IMR-90 (cell line): ENCODE measurements at regions not wholly inside any gene's neighbourhood (a gene's known extent, or its start where the extent isn't known, plus 50 kb on each side); places are given as distances from the start of the nearest gene placed in this dataset.

Experiments
- ATAC-seq: fragments of 200-7000 bp; cut with Tn5 transposase; 2 replicates; pipeline ENCODE4 v1.9.1; 2020; ENCODE audit warnings: low read depth, mild to moderate bottlenecking, moderate library complexity
- BruUV-seq: library from RNA; stranded (reverse); fragments of 400-500 nt; replicated peaks from 2 replicates; lab custom pipeline; 2021; lab: Mats Ljungman, UMichigan
- CTCF ChIA-PET: fragments of 300-600 bp; formaldehyde crosslinking; extraction: SDS; loops from one replicate; lab custom pipeline; 2021; ENCODE audit warnings: antibody characterized with exemption; lab: Yijun Ruan, JAX
- POLR2A ChIA-PET: fragments of 300-600 bp; sonication (Branson Sonifier 250); formaldehyde crosslinking; loops from one replicate; lab custom pipeline; 2022; ENCODE audit warnings: antibody characterized with exemption; ENCODE audit not compliant: unreplicated experiment; lab: Charles Lee
- DNase-seq: peaks from one replicate; pipeline ENCODE4 v3.0.0; 2013
- H2AFZ ChIP-seq: replicated peaks from 2 replicates; pipeline ENCODE3; 2013; ENCODE audit warnings: low read length, mild to moderate bottlenecking; ENCODE audit not compliant: poor library complexity
- H2AK5ac ChIP-seq: 2 replicates; pipeline ENCODE4 v1.6.1; 2013; ENCODE audit warnings: low read depth, low read length, inconsistent platforms
- H2AK9ac ChIP-seq: replicated peaks from 2 replicates; pipeline ENCODE3; 2013; ENCODE audit warnings: mild to moderate bottlenecking, low read depth, low read length, moderate library complexity; ENCODE audit not compliant: poor library complexity
- H2BK120ac ChIP-seq: 2 replicates; pipeline ENCODE4 v1.6.1; 2013; ENCODE audit warnings: low read depth, low read length, inconsistent platforms
- H2BK15ac ChIP-seq: 3 replicates; pipeline ENCODE4 v1.6.1; 2013; ENCODE audit warnings: low read depth, low read length, inconsistent platforms
- H2BK20ac ChIP-seq: 2 replicates; pipeline ENCODE4 v1.6.1; 2013; ENCODE audit warnings: low read depth, mild to moderate bottlenecking, inconsistent platforms, low read length, moderate library complexity
- H2BK5ac ChIP-seq: 2 replicates; pipeline ENCODE4 v1.6.1; 2013; ENCODE audit warnings: mild to moderate bottlenecking, low read depth, low read length, inconsistent platforms; ENCODE audit not compliant: poor library complexity, severe bottlenecking
- H3K14ac ChIP-seq: replicated peaks from 2 replicates; pipeline ENCODE4 v1.6.1; 2013; ENCODE audit warnings: low read depth, low read length, inconsistent platforms
- H3K18ac ChIP-seq: 2 replicates; pipeline ENCODE4 v1.6.1; 2013; ENCODE audit warnings: low read depth, low read length, control low read depth
- H3K23ac ChIP-seq: 2 replicates; pipeline ENCODE4 v1.6.1; 2013; ENCODE audit warnings: low read depth, low read length, inconsistent platforms
- H3K27ac ChIP-seq: 2 replicates; pipeline ENCODE4 v1.5.1; 2013; ENCODE audit warnings: mild to moderate bottlenecking, control low read depth, low read length; ENCODE audit not compliant: insufficient read depth
- H3K27me3 ChIP-seq: 2 replicates; pipeline ENCODE4 v1.6.1; 2013; ENCODE audit warnings: low read length; ENCODE audit not compliant: control insufficient read depth, insufficient read depth
- H3K36me3 ChIP-seq: 2 replicates; pipeline ENCODE4 v1.6.1; 2013; ENCODE audit warnings: low read length, mixed read lengths; ENCODE audit not compliant: control insufficient read depth, insufficient read depth
- H3K4ac ChIP-seq: 2 replicates; pipeline ENCODE4 v1.6.1; 2013; ENCODE audit warnings: low read depth, low read length, inconsistent platforms
- H3K4me1 ChIP-seq: 2 replicates; pipeline ENCODE4 v1.6.1; 2013; ENCODE audit warnings: low read length, mixed read lengths; ENCODE audit not compliant: control insufficient read depth, insufficient read depth
- H3K4me2 ChIP-seq: 2 replicates; pipeline ENCODE4 v1.6.1; 2013; ENCODE audit warnings: low read depth, mild to moderate bottlenecking, control low read depth, low read length, moderate library complexity
- H3K4me3 ChIP-seq: 2 replicates; pipeline ENCODE4 v1.5.1; 2013; ENCODE audit warnings: low read depth, mild to moderate bottlenecking, control low read depth, low read length, moderate library complexity; ENCODE audit not compliant: insufficient read depth
- H3K56ac ChIP-seq: 2 replicates; pipeline ENCODE4 v1.6.1; 2013; ENCODE audit warnings: low read length, inconsistent platforms; ENCODE audit not compliant: insufficient read depth; ENCODE audit errors: extremely low read depth
- H3K79me1 ChIP-seq, 2 experiments: 2 replicates each; pipeline ENCODE4 v1.6.1; 2013; ENCODE audit warnings: low read length in 2 of 2, inconsistent platforms in 1 of 2, low read depth in 1 of 2
- H3K9ac ChIP-seq: 2 replicates; pipeline ENCODE4 v1.6.1; 2013; ENCODE audit warnings: low read depth, low read length, control low read depth
- H3K9me1 ChIP-seq: 2 replicates; pipeline ENCODE4 v1.6.1; 2013; ENCODE audit warnings: low read length, inconsistent platforms; ENCODE audit not compliant: insufficient read depth
- H3K9me3 ChIP-seq: 2 replicates; pipeline ENCODE4 v1.6.1; 2013; ENCODE audit warnings: low read length; ENCODE audit not compliant: control insufficient read depth, insufficient read depth
- H4K20me1 ChIP-seq: 2 replicates; pipeline ENCODE4 v1.6.1; 2013; ENCODE audit warnings: low read length, inconsistent platforms; ENCODE audit not compliant: insufficient read depth
- H4K5ac ChIP-seq: 2 replicates; pipeline ENCODE4 v1.6.1; 2013; ENCODE audit warnings: mild to moderate bottlenecking, low read depth, low read length, control low read depth
- H4K8ac ChIP-seq, 2 experiments: 2 replicates each; pipeline ENCODE4 v1.6.1; 2013; ENCODE audit warnings: low read depth in 2 of 2, low read length in 2 of 2, control low read depth in 1 of 2, inconsistent platforms in 1 of 2
- H4K91ac ChIP-seq: 2 replicates; pipeline ENCODE4 v1.6.1; 2013; ENCODE audit warnings: low read depth, low read length, inconsistent platforms; ENCODE audit not compliant: insufficient read depth
- BHLHE40 ChIP-seq: fragments of 150-350 bp; IDR thresholded peaks from 2 replicates; pipeline ENCODE4 v1.6.1; 2016; ENCODE audit warnings: mild to moderate bottlenecking, low read depth, low read length
- CEBPB ChIP-seq: IDR thresholded peaks from 2 replicates; pipeline ENCODE4 v1.6.1; 2012; ENCODE audit warnings: low read depth, low read length, improper control_type of control experiment
- FOS ChIP-seq: fragments of 150-350 bp; IDR thresholded peaks from 2 replicates; pipeline ENCODE4 v1.6.1; 2016; ENCODE audit warnings: low read depth, low read length
- MAFK ChIP-seq: IDR thresholded peaks from 2 replicates; pipeline ENCODE4 v1.6.1; 2012; ENCODE audit warnings: low read depth, low read length, improper control_type of control experiment
- MAZ ChIP-seq: IDR thresholded peaks from 2 replicates; pipeline ENCODE4 v1.6.1; 2012; ENCODE audit warnings: low read depth, mild to moderate bottlenecking, low read length, improper control_type of control experiment, moderate library complexity, borderline replicate concordance
- MXI1 ChIP-seq: IDR thresholded peaks from 2 replicates; pipeline ENCODE4 v1.6.1; 2012; ENCODE audit warnings: low read depth, mild to moderate bottlenecking, low read length, moderate library complexity, borderline replicate concordance
- NFE2L2 ChIP-seq: fragments of 150-350 bp; IDR thresholded peaks from 2 replicates; pipeline ENCODE4 v1.6.1; 2016; ENCODE audit warnings: low read depth, mild to moderate bottlenecking, low read length
- POLR2A ChIP-seq: IDR thresholded peaks from 2 replicates; pipeline ENCODE4 v1.6.1; 2012; ENCODE audit warnings: mild to moderate bottlenecking, low read depth, low read length
- RAD21 ChIP-seq: IDR thresholded peaks from 2 replicates; pipeline ENCODE4 v1.6.1; 2012; ENCODE audit warnings: low read length, improper control_type of control experiment
- RFX5 ChIP-seq: IDR thresholded peaks from 2 replicates; pipeline ENCODE4 v1.8.0; 2012; ENCODE audit warnings: low read depth, mild to moderate bottlenecking, low read length, moderate library complexity
- SMC3 ChIP-seq: fragments of 150-350 bp; IDR thresholded peaks from 2 replicates; pipeline ENCODE4 v1.6.1; 2016; ENCODE audit warnings: low read depth, mild to moderate bottlenecking, antibody characterized with exemption, low read length, moderate library complexity
- WGBS, 2 experiments: methylation state at CpG; one replicate each; pipeline versions ENCODE4 v1.1.5 to v1.1.7; 2013; ENCODE audit warnings: missing lambda C conversion rate in 2 of 2; ENCODE audit not compliant: insufficient read length in 1 of 2; ENCODE audit errors: extremely low coverage in 2 of 2; 5-methylcytosine and 5-hydroxymethylcytosine counted together
- dilution Hi-C: fragments of 300-500 bp; cut with HindIII; formaldehyde crosslinking; loops from one replicate; pipeline ENCODE4 v1.14.3; 2018; ENCODE audit warnings: low sequenced_read_pairs; ENCODE audit not compliant: unreplicated experiment
- in situ Hi-C: fragments of 300-500 bp; cut with MboI; formaldehyde crosslinking; loops from 3 replicates; pipeline ENCODE4 v1.14.3; 2019; ENCODE audit warnings: low sequenced_read_pairs, inconsistent platforms, mixed read lengths
- intact Hi-C: fragments of 100-400 bp; cut with micrococcal nuclease; formaldehyde crosslinking; loops from 2 replicates; pipeline ENCODE4 v1.10.0; 2022
- TF ChIP-seq, protein P1 (sequence below): conservative IDR thresholded peaks from 2 replicates; pipeline ENCODE4 v1.5.1; 2012; ENCODE audit warnings: mild to moderate bottlenecking, low read depth, low read length, improper control_type of control experiment
- TF ChIP-seq, protein P2 (sequence below): fragments of 150-350 bp; IDR thresholded peaks from 2 replicates; pipeline ENCODE4 v1.6.1; 2017; ENCODE audit warnings: mild to moderate bottlenecking, antibody characterized with exemption, low read length, low read depth

GRCh38 chr9:130756455-130757152, 63.0 kb downstream of the EXOSC2 start (continued):
- TF ChIP-seq, protein P1, sequence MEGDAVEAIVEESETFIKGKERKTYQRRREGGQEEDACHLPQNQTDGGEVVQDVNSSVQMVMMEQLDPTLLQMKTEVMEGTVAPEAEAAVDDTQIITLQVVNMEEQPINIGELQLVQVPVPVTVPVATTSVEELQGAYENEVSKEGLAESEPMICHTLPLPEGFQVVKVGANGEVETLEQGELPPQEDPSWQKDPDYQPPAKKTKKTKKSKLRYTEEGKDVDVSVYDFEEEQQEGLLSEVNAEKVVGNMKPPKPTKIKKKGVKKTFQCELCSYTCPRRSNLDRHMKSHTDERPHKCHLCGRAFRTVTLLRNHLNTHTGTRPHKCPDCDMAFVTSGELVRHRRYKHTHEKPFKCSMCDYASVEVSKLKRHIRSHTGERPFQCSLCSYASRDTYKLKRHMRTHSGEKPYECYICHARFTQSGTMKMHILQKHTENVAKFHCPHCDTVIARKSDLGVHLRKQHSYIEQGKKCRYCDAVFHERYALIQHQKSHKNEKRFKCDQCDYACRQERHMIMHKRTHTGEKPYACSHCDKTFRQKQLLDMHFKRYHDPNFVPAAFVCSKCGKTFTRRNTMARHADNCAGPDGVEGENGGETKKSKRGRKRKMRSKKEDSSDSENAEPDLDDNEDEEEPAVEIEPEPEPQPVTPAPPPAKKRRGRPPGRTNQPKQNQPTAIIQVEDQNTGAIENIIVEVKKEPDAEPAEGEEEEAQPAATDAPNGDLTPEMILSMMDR = no peak

- H2BK15ac ChIP-seq = no peak overlapping the region
- H3K4me3 ChIP-seq = no peak overlapping the region
- H2BK5ac ChIP-seq = no peak overlapping the region
- H3K4ac ChIP-seq = peak overlapping the region; percentile 17; the same call in 1 of the 2 replicates
- H4K91ac ChIP-seq = no peak overlapping the region
- peaks cover 26% of the 10 kb centered on the region; the same call in 1 of the 2 replicates for H4K20me1 ChIP-seq
- H3K4me1 ChIP-seq = peaks cover 12% of the 10 kb centered on the region; the same call in 1 of the 2 replicates
- ATAC-seq (no peak), DNase-seq (no peak)
- H3K79me1 ChIP-seq = peaks cover 28 to 59% of the 10 kb centered on the region in 2 experiments
- dilution Hi-C loops (no loop called here), intact Hi-C loops (no loop called here), in situ Hi-C loops (loop anchor here (5.0 kb wide), 1 partner anchor 37 kb away; no protein-coding TSS in a partner anchor)
- H3K27ac ChIP-seq = no peak overlapping the region
- no peak overlapping the region for H3K14ac ChIP-seq
- no peak overlapping the region for H2AFZ ChIP-seq
- ChIA-PET POLR2A (no interaction called here), CTCF (no interaction called here)
- H3K23ac ChIP-seq = no peak overlapping the region
- no peak overlapping the region for H2AK9ac ChIP-seq
- no peak overlapping the region for H4K5ac ChIP-seq
- no peak overlapping the region; the same call in 1 of the 2 replicates for H2AK5ac ChIP-seq
- no peak overlapping the region for H3K18ac ChIP-seq
- no TSS peak for BruUV-seq
- no peaks in the 10 kb centered on the region for H3K9me3 ChIP-seq
- no peak overlapping the region for H2BK120ac ChIP-seq
- H3K27me3 ChIP-seq = no peaks in the 10 kb centered on the region
- H3K36me3 ChIP-seq = no peaks in the 10 kb centered on the region
- no peak overlapping the region for H3K56ac ChIP-seq
- 80% methylated on average over 1 of the region's 4 CpGs; no CpG with 5 or more reads in 1 of the 2 experiments for WGBS, 2 experiments
- no peak overlapping the region for H3K9ac ChIP-seq
- H4K8ac ChIP-seq = no peak overlapping the region
- H3K4me2 ChIP-seq = no peak overlapping the region
- no peak overlapping the region for H2BK20ac ChIP-seq
- H3K9me1 ChIP-seq = peaks cover 12% of the 10 kb centered on the region
- TF ChIP-seq CEBPB (no peak), BHLHE40 (no peak), NFE2L2 (no peak), MAFK (no peak), FOS (no peak), RFX5 (no peak), MAZ (no peak), POLR2A (no peak), MXI1 (no peak), SMC3 (no peak), RAD21 (no peak)
- TF ChIP-seq, protein P2, sequence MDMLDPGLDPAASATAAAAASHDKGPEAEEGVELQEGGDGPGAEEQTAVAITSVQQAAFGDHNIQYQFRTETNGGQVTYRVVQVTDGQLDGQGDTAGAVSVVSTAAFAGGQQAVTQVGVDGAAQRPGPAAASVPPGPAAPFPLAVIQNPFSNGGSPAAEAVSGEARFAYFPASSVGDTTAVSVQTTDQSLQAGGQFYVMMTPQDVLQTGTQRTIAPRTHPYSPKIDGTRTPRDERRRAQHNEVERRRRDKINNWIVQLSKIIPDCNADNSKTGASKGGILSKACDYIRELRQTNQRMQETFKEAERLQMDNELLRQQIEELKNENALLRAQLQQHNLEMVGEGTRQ = no peak
Measured at GRCh38 chr9:130759738-130760137, 66.2 kb downstream of the EXOSC2 start.
